ENCODE measurements at regions not wholly inside any gene's neighbourhood (a gene's known extent, or its start where the extent isn't known, plus 50 kb on each side); places are given as distances from the start of the nearest gene placed in this dataset.

GRCh38 chr9:13665418-13666066, 386.1 kb upstream of the MPDZ start:
- DNase-seq (peak in 2 of 3 donors; percentile 40 to 61), ATAC-seq (ENCODE audit: insufficient read depth, low FRiP score) (no peak)
- 78 to 83% methylated on average over 4 of the region's 4 CpGs for WGBS, 2 donors
- Histone ChIP-seq H3K36me3 (ENCODE audit: control insufficient read depth in 4 of 4, insufficient read depth in 4 of 4, low read length in 4 of 4) (no peaks in the 10 kb centered on the region), H3K4me3 (no peak overlapping the region), H3K27ac (ENCODE audit: low read depth in 1 of 2, low read length in 1 of 2) (no peak overlapping the region), H3K9ac (ENCODE audit: insufficient read depth in 1 of 2, low read length in 2 of 2) (no peak overlapping the region), H3K9me3 (ENCODE audit: control insufficient read depth in 4 of 4, insufficient read depth in 3 of 4, low read length in 3 of 4) (peaks cover 0 to 6% (median 1%) of the 10 kb centered on the region in 4 donors), H3K27me3 (ENCODE audit: control insufficient read depth in 3 of 3, insufficient read depth in 3 of 3, low read length in 2 of 3) (no peaks in the 10 kb centered on the region), H3K4me1 (ENCODE audit: control insufficient read depth in 5 of 5, insufficient read depth in 5 of 5, low read length in 5 of 5) (peaks cover 0 to 1% (median 0%) of the 10 kb centered on the region in 5 donors)
- no peak for TF ChIP-seq CTCF (IDR thresholded peaks at IDR 0.05; ENCODE audit: control extremely low read depth, extremely low read depth)

DNA sequence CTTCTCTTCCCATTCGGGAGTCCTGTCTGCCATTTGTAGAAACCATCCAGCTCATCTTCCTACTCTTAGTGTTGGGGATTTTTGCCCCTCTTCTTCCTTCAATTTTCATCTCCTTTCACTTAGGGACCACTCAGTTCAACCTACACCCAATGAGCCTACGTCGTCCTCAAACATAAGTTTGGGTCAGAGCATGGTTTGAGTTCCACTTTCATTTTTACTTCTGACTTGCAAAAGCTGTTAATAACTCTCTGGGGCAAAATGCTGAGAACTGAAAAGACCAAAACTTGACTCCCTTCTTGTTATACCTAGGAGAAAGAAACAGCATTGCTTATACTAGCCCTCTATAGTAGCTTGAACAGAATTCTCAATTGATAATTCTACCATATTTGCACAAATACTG, 381.5 kb upstream of the MPDZ start:
- Histone ChIP-seq H3K27me3 (ENCODE audit: control insufficient read depth in 3 of 3, insufficient read depth in 3 of 3, low read length in 2 of 3) (no peaks in the 10 kb centered on the region), H3K4me1 (ENCODE audit: control insufficient read depth in 5 of 5, insufficient read depth in 5 of 5, low read length in 5 of 5) (peaks cover 0 to 1% (median 0%) of the 10 kb centered on the region in 5 donors), H3K9me3 (ENCODE audit: control insufficient read depth in 4 of 4, insufficient read depth in 3 of 4, low read length in 3 of 4) (peaks cover 0 to 3% (median 0%) of the 10 kb centered on the region in 4 donors), H3K9ac (ENCODE audit: insufficient read depth in 1 of 2, low read length in 2 of 2) (no peak overlapping the region), H3K36me3 (ENCODE audit: control insufficient read depth in 4 of 4, insufficient read depth in 4 of 4, low read length in 4 of 4) (no peaks in the 10 kb centered on the region), H3K27ac (ENCODE audit: low read depth in 1 of 2, low read length in 1 of 2) (no peak overlapping the region), H3K4me3 (no peak overlapping the region)
- DNase-seq (no peak), ATAC-seq (ENCODE audit: insufficient read depth, low FRiP score) (no peak)
- TF ChIP-seq CTCF (IDR thresholded peaks at IDR 0.05; ENCODE audit: control extremely low read depth, extremely low read depth) = no peak
- WGBS, 2 donors = 70 to 87% methylated on average over 3 of the region's 3 CpGs

GRCh38 chr9:13651969-13652663, 372.6 kb upstream of the MPDZ start:
- WGBS, 2 donors = 80 to 84% methylated on average over 6 of the region's 6 CpGs
- no peak for TF ChIP-seq CTCF (IDR thresholded peaks at IDR 0.05; ENCODE audit: control extremely low read depth, extremely low read depth)
- no peak overlapping the region for H3K4me3 ChIP-seq

More at GRCh38 chr9:13651969-13652663, 372.6 kb upstream of the MPDZ start:
- DNase-seq (no peak), ATAC-seq (ENCODE audit: insufficient read depth, low FRiP score) (no peak)
- no peaks in the 10 kb centered on the region for H3K27me3 ChIP-seq (ENCODE audit: control insufficient read depth in 3 of 3, insufficient read depth in 3 of 3, low read length in 2 of 3)
- peaks cover 0 to 2% (median 0%) of the 10 kb centered on the region in 5 donors for H3K4me1 ChIP-seq (ENCODE audit: control insufficient read depth in 5 of 5, insufficient read depth in 5 of 5, low read length in 5 of 5)
- H3K36me3 ChIP-seq (ENCODE audit: control insufficient read depth in 4 of 4, insufficient read depth in 4 of 4, low read length in 4 of 4) = no peaks in the 10 kb centered on the region
- H3K27ac ChIP-seq (ENCODE audit: low read depth in 1 of 2, low read length in 1 of 2) = peak overlapping the region in 1 of 2 donors; percentile 40
- H3K9ac ChIP-seq (ENCODE audit: insufficient read depth in 1 of 2, low read length in 2 of 2) = no peak overlapping the region
- peaks cover 0 to 10% (median 6%) of the 10 kb centered on the region in 4 donors for H3K9me3 ChIP-seq (ENCODE audit: control insufficient read depth in 4 of 4, insufficient read depth in 3 of 4, low read length in 3 of 4)
